IPS-NIHi7 (cell line): ENCODE measurements at regions not wholly inside any gene's neighbourhood (a gene's known extent, or its start where the extent isn't known, plus 50 kb on each side); places are given as distances from the start of the nearest gene placed in this dataset.
"Not testable (repeated sequence)": the region's sequence is repeated elsewhere in the genome, so short reads cannot be mapped to it uniquely, and the experiment has no call there.

Experiments used
- DNase-seq: peaks from one replicate; pipeline ENCODE4 v3.0.0; 2012; ENCODE audit warnings: mixed read lengths; ENCODE audit errors: extremely low spot score

GRCh38 chr13:31607531-31607930, 131.8 kb upstream of the RXFP2 start:
- DNase-seq, result not testable (repeated sequence)

GRCh38 chr13:31608780-31609179, 130.5 kb upstream of the RXFP2 start:
- not testable (repeated sequence) for DNase-seq

- DNase-seq, result no peak
Measured at GRCh38 chr13:31610270-31610998, 128.9 kb upstream of the RXFP2 start.

- no peak for DNase-seq
Measured at GRCh38 chr13:31611214-31611613, 128.1 kb upstream of the RXFP2 start.

- no peak for DNase-seq
Measured at GRCh38 chr13:31614073-31614472, 125.3 kb upstream of the RXFP2 start.

- no peak for DNase-seq
Measured at GRCh38 chr13:31614704-31615103, 124.6 kb upstream of the RXFP2 start.

- DNase-seq, result no peak
Measured at GRCh38 chr13:31625115-31625514, 114.2 kb upstream of the RXFP2 start.

GRCh38 chr13:31627097-31627845, 112.1 kb upstream of the RXFP2 start:
- no peak for DNase-seq

- DNase-seq, result no peak
Measured at GRCh38 chr13:31629085-31629780, 110.1 kb upstream of the RXFP2 start.

- DNase-seq, result peak; percentile 20
Measured at GRCh38 chr13:31631071-31631470, 108.3 kb upstream of the RXFP2 start.

GRCh38 chr13:31631746-31632145, 107.6 kb upstream of the RXFP2 start:
- no peak for DNase-seq

GRCh38 chr13:31638577-31638976, 100.7 kb upstream of the RXFP2 start:
- no peak for DNase-seq

- DNase-seq, result no peak
Measured at GRCh38 chr13:31639443-31640163, 99.7 kb upstream of the RXFP2 start.

GRCh38 chr13:31649766-31650165, 89.6 kb upstream of the RXFP2 start:
- no peak for DNase-seq

GRCh38 chr13:31653730-31654129, 85.6 kb upstream of the RXFP2 start:
- DNase-seq, result no peak

GRCh38 chr13:31663880-31664585, 75.3 kb upstream of the RXFP2 start:
- peak; percentile 38 for DNase-seq

GRCh38 chr13:31670831-31671617, 68.3 kb upstream of the RXFP2 start:
- DNase-seq, result no peak

- DNase-seq, result no peak
Measured at GRCh38 chr13:31674051-31674450, 65.3 kb upstream of the RXFP2 start.

- no peak for DNase-seq
Measured at GRCh38 chr13:31675440-31675953, 63.8 kb upstream of the RXFP2 start.

GRCh38 chr13:31681133-31681532, 58.2 kb upstream of the RXFP2 start:
- no peak for DNase-seq
